NCI-H69 (cell line): ENCODE measurements at regions not wholly inside any gene's neighbourhood (a gene's known extent, or its start where the extent isn't known, plus 50 kb on each side); places are given as distances from the start of the nearest gene placed in this dataset.

ENCODE experiments used
- DNase-seq: peaks from one replicate; lab custom pipeline; 2025; lab: John Stamatoyannopoulos, UW

DNA sequence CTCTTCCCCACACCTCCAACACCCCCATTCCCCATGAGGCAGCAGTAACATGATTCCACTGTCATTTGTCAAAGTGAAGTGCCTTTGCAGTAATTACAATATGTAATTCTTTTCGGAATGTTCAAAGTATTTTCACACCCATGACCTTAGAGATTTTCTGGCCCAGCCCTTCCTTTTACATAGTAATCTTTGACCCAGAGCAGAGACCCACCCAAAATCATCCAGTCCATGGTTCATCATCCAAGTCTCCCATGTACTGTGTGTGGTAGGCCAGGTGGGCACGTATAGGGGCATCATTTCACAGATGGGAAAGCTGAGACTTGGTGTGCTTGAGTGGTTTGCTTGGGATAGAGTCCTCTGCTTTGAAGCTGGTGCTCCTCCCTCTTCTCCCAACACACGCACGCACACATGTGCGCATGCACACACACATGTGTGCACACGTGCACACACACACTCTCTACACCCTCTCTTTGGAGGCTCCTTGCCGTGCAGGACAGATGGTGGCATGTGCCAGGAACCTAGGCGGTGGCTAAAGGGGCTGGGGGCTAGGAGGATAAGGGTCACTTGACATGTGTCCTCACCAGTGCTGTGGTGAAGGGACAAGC, 284.7 kb upstream of the ROPN1 start:
- no peak for DNase-seq

DNA sequence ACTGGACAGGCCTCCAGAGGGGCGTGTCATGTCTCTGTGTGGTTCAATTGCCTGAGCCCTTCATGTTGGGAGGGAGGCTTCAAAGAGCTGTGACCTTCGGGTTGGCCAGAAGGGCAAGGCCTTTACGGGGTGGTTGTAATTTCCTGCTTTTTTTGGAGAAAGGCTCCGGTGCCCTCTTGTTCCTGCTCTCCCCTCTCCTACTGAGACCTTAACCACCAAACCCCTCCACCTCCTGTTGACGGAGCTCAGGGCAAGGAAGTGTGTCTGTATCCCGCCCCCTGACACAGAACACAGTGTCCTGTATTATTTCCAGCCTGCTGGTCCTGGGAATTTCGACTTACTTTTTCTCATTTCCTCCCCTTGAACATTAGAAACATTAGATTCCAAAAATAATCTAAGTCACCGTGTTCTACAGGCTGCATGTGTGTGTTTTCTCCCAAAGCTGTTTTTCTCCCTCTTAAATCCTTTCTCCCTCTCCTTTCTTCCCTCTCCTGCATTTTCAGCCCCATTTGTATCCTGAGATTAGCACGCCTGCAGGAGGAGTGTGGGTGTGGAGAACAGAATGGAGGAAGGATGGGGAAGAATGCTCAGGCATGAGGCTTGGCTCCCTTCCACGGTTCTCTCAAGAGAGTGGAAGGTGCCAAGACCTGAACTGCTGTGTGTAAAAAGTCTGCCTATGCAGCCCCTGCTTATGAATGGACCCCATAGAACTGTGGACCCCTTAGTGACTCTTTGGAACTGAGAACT, 285.4 kb upstream of the ROPN1 start:
- peak; percentile 44 for DNase-seq

- DNase-seq, result peak; percentile 70
These were observed 289.8 kb upstream of the ROPN1 start for GRCh38 chr3:124281453-124282316.

GRCh38 chr3:124282751-124283651, 291.1 kb upstream of the ROPN1 start:
- no peak for DNase-seq

GRCh38 chr3:124283652-124284023, 291.7 kb upstream of the ROPN1 start:
- no peak for DNase-seq

GRCh38 chr3:124288996-124289395, 297.1 kb upstream of the ROPN1 start:
- no peak for DNase-seq

- DNase-seq, result peak; percentile 30
These were observed 299.1 kb upstream of the ROPN1 start for GRCh38 chr3:124291008-124291407.

- peak; percentile 82 for DNase-seq
These were observed 300.4 kb upstream of the ROPN1 start for GRCh38 chr3:124292329-124292728.

DNA sequence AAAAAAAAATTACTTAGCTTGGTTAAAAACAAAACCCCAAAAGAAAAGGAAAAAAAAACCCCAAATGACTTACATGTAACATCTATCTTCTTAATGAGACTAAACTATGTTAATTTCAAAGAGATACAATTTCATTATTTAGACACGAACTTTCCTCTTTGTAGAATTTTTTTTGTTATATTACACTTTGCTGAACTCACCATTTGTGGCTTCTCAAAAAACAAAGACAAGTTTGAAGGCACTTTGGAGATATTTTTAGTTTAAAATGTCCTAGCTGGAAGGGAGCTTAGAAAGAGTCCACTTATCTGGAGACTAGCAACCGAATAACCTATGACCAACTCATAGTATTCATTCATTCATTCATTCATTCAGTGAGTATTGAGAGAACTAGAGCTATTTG, 301.7 kb upstream of the ROPN1 start:
- no peak for DNase-seq

DNA sequence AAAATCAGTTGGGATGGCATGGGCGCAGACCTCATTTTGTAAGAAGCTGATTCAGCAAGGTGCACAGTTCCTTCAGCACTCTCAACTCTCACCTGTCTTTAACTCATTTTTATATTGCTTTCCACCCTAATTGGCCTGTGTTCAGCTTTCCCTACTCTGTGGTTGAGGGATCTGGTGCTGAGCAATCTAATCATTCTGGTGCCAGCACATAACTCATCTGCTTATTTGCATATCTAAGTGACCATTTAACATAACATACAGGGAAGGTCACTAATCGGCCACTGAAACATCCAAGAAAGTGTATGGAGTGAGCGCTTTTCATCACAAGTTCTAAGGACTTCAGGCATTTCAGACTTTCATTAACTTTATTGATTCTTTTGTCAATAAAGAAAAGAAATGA, 303.4 kb upstream of the ROPN1 start:
- peak; percentile 54 for DNase-seq

DNA sequence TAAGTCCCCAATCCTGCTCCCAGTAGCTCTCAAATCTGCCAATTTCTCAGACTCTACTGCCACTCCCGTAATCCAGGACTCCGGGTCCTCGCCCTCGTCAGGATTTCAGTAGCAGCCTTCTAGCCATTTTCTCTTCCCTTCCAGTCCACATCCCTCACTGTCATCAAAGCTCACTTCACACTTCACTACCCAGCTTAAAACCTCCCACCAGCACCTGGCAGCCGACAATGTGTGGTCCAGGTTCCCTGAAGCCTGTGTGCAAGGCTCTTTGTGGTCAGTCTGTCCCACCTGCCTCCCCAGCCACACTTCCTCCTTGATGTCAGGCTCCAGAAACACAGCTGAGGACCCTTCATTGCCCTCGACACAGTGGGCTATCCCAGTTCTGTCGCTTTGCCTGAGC, 304.5 kb upstream of the ROPN1 start:
- peak; percentile 31 for DNase-seq

DNA sequence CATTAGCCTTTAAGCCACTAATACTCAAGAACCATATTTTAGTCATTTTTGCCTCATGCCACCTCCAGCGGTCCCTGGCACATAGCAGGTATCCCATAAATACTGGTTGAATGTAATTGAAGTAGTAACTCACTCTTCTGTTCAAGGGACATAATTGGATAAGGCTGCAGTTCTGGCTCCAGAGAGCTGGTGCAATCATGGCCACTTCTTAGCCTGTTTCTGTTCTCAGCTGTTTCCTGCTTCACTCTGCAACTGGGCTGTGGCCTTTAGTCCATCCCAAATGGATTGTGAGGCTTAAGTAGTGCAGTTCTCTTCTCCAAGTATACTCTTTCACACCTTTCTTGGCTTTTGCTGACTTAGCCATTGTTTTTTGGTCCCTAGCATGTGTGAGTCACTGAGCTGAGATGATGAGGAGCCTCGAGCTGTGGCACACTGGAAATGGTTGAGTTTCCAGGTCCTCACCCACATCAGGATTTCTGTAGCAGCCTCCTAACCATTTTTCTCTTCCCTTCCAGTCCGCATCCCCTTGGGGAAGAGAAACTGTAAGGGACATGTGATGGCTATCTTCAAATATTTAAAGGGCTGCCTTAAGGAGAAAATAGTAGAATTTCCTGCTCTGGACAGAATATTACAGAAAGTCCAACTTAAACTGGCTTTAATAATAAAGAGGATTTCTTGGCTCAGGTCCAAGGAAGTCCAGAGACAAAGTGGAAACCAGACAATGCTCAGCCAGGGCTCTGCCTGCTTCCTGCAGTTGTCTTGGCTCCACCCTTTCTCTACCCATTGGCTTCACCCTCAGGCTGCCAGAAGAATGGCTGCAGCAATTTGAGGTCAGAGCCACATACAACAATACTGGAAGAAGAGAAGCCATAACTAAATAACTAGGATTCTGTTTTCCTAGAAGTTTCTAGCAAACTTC, 305.4 kb upstream of the ROPN1 start:
- peak; percentile 78 for DNase-seq

DNA sequence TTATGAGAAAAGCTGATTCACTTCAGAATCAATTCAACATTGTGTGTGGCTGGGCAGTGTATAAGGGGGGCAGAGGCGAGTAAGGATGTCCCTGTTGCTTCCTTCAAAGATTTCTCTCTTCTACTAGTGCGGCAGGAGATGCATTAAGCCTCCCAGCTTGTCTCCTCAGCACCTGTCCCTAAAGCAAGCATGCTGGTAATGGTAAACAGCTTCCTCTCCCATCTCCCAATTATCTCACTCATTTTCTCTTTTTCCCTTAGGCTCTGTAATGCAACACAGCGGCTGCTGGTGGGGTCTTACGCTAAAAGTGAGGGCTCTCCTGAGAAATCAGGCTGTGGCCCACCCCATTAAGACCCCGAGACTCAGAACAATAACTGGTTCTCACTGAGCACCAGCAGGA, 306.4 kb upstream of the ROPN1 start:
- peak; percentile 65 for DNase-seq

GRCh38 chr3:124298951-124299350, 307.0 kb upstream of the ROPN1 start:
- peak; percentile 44 for DNase-seq

DNA sequence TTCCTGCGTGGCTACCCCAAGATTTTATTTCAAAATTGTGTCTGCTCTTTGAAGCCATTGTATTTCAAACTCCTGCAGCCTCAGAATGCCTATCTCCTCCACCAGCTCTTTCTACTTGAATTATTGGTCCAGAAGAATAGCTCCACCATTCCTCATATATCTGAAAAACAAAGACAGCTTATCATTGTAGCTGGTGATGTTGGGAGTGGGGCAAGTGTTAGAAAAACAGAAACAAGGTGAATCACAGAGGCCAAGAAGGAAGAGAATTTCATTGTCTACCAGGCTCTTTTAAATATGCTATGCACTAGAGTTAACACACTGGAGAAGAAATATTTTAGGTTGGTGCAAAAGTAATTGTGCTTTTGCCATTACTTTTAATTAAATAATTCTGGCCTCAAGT, 307.9 kb upstream of the ROPN1 start:
- DNase-seq, result no peak

DNA sequence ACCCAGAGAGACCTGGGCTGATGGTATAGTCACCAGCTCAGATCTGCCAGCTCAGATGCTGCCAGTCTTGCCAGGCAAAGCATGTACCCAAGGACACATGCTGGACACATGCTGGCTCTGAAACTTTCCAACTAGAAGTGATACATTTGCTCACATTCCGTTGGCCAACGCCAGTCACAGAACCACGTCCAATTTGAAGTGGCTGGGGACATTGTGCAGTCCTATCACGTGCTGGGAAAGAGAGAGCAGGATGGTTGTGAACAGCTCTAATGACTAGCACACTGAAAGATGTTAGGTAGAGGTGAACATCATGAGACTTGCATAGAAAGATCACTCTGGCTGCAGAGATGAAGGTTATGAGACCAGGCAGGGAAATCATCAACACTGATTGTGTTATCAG, 308.5 kb upstream of the ROPN1 start:
- DNase-seq, result no peak

GRCh38 chr3:124303305-124303910, 311.5 kb upstream of the ROPN1 start:
- DNase-seq, result no peak

GRCh38 chr3:124306665-124307064, 314.7 kb upstream of the ROPN1 start:
- no peak for DNase-seq

- DNase-seq, result no peak
These were observed 321.7 kb upstream of the ROPN1 start for GRCh38 chr3:124313621-124314020.
